Heart left ventricle (tissue), 13 donors: ENCODE measurements at regions not wholly inside any gene's neighbourhood (a gene's known extent, or its start where the extent isn't known, plus 50 kb on each side); places are given as distances from the start of the nearest gene placed in this dataset.

ENCODE experiments used
- POLR2A ChIP-seq, 2 donors: fragments of 450-650 bp; IDR thresholded peaks; one replicate each; pipeline ENCODE4 v1.6.1; 2017; ENCODE audit warnings: antibody characterized with exemption in 2 of 2, mild to moderate bottlenecking in 2 of 2, moderate library complexity in 2 of 2
- TF ChIP-seq, protein P1 (sequence below), 12 donors: fragments of 200-600 bp; sonication (generic) in 4 of 12; IDR thresholded peaks; one replicate each; pipeline versions ENCODE4 v1.5.0 to v1.8.0; 2018 to 2022; ENCODE audit warnings: antibody characterized with exemption in 12 of 12, mild to moderate bottlenecking in 5 of 12
- donor health status: ischemic (EF 13 %, LVEDD 7.1; RV severe dilation, severe dysfunction).
- donor health status: DM: no; HTN: yes; CAD: no.
- donor health status: DM: no; HTN: no; CAD: no.
- donor health status: ischemic (EF 25% LVEDD 6.9; RV normal size, moderate dysfunction).
- donor health status: ischemic (EF 25% LVEDD 5.7; RV mildly dilated, moderate dysfunction).
- donor health status: ischemic (EF 35%, LVEDD 5.7; RV mildly dilated, moderate dysfunction).
- donor health status: nonischemic (EF 11% LVEDD 7.7; RV severe dilation, severe dysfunction).
- donor health status: DM: yes; HTN: yes; CAD: no.
- donor health status: PGD.
- donor health status: ischemic (EF 29% LVEDD 5.4; RV normal size, mild dysfunction).
- donor health status: nonischemic (EF 23%, LVEDD 6.1; RV moderate dilation, normal function).

DNA sequence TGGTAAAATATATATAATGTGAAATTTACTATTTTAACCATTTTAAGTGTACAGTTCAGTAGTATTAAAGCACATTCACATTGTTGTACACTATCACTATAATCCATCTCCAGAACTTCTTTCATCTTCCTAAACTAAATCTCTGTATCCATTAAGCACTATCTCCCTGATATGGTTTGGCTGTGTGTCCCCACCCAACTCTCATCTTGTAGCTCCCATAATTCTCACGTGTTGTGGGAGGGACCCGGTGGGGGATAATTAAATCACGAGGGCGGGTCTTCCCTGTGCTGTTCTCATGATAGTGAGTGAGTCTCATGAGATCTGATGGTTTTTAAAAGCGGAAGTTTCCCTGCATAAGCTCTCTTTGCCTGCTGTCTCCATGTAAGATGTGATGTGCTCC lies 178.9 kb upstream of the NABP1 start:
- TF ChIP-seq, protein P1, sequence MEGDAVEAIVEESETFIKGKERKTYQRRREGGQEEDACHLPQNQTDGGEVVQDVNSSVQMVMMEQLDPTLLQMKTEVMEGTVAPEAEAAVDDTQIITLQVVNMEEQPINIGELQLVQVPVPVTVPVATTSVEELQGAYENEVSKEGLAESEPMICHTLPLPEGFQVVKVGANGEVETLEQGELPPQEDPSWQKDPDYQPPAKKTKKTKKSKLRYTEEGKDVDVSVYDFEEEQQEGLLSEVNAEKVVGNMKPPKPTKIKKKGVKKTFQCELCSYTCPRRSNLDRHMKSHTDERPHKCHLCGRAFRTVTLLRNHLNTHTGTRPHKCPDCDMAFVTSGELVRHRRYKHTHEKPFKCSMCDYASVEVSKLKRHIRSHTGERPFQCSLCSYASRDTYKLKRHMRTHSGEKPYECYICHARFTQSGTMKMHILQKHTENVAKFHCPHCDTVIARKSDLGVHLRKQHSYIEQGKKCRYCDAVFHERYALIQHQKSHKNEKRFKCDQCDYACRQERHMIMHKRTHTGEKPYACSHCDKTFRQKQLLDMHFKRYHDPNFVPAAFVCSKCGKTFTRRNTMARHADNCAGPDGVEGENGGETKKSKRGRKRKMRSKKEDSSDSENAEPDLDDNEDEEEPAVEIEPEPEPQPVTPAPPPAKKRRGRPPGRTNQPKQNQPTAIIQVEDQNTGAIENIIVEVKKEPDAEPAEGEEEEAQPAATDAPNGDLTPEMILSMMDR (IDR thresholded peaks at IDR 0.05) = no peak
- TF ChIP-seq POLR2A (IDR thresholded peaks at IDR 0.05) = no peak
